Smooth muscle cell of the brain vasculature (primary cell): ENCODE measurements at regions not wholly inside any gene's neighbourhood (a gene's known extent, or its start where the extent isn't known, plus 50 kb on each side); places are given as distances from the start of the nearest gene placed in this dataset.

ENCODE experiments used
- DNase-seq: peaks from one replicate; pipeline ENCODE4 v3.0.0-alpha.2; 2012; ENCODE audit warnings: low read depth, low spot score

- no peak for DNase-seq
These were observed 493.6 kb upstream of the NOX3 start for GRCh38 chr6:155949256-155949655.

DNA sequence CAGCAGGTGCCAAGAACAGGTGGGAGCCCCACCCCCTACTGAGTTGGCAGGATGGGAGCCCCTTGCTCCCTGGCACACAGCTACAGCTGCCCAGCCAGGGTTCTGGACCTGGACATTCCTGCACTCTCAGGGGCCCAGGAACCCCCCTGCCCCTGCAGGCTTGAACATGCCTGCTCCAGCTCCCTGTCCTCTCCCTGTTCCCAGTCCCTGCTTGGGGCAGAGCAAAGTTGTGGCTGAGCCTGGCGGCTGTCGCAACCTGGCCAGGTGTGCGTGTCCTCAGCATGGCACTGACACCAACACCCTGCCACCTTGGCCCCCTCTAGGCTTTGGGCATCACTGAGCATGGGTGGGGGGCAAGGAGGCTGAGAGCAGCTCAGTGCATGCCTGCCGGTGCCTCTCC is 491.2 kb upstream of the NOX3 start:
- no peak for DNase-seq

DNA sequence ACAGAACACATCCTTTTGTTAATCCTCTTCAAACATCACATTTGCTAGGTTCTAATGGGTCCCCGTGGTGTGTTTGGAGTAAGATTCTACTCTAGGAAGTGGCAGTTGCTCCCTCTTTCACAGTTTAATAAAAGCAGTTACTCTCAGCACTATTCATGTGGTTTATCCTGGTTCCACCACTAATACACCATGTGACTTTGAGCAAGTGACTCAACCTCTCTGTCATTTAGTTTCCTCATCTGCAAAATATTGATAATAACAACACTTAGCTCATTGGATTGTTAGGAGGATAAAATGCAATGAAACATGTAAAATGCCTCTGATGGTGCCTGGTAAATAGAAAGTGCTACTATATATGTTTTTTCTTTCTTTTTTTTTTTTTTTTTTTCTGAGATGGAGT is 488.0 kb upstream of the NOX3 start:
- DNase-seq, result no peak

DNA sequence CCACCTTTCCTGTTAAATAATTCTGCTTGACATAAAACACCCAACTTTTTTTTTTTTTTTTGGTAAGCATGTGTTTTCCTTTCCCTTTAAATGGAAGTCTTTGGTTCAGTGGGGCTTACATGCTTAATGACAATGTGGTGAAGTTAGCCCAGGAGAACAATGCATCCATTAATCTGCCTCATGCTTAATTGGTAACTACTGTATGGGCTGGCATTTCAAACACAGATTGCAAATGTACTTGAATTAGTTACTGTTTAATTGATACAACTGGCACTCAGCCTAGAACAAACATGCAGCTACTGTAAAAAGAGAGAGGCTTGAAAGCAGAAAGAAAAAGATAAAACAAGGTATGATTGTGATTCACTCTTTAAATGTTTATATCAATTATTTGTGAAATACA is 483.6 kb upstream of the NOX3 start:
- no peak for DNase-seq

GRCh38 chr6:155936551-155936950 is 480.9 kb upstream of the NOX3 start:
- DNase-seq, result no peak

DNA sequence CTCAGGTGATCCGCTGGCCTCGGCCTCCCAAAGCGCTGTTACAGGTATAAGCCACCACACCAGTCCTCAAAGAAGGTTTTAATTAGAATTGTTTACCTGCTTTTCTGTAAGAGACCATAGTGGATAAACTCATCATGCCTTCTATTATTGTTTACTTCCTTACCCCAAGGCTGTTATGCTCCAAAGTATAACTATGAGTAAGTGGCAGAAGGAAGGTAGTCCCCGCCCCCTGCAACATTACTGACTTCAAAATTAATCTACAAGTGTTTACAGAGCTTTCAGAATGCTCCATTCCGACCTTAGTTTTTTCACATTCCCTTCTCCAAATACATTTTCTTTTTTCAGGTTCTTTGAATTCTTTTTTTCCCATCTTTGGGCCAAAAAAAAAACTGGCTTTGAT is 480.5 kb upstream of the NOX3 start:
- DNase-seq, result no peak

DNA sequence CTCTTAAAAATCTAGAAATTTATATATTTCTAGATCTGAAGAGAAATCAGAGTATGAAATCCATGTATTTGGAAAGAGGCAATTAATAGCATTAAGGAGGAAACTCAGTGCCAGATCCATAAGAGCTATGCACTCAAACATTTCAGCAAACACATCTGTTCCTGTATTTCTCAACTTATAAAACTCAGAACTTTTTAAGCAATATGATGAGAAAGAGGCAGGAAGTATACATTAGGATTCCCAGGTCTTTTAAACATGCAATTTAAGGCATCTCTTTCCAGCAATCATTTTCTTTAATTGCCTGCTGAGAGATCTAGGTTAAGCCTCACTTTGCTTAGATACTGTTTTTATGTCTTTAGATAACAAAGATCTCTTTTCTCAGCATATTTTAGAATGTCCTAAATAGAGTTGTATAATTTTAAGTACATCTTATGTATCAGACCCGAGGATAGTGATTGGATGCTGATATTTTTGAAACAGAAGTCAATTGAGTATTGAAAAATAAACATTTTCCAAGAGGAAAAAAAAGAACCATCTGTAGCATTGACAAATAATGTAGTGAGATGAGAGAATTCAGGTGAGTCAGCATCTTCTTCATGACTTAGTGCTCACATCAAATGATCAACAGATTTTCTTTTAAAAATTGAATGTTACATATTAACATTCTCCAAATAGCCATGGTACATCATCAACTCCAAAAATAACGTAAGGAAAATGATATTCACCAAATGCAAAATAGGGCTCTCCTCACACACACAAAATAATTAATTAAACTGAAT is 461.4 kb upstream of the NOX3 start:
- DNase-seq, result no peak

DNA sequence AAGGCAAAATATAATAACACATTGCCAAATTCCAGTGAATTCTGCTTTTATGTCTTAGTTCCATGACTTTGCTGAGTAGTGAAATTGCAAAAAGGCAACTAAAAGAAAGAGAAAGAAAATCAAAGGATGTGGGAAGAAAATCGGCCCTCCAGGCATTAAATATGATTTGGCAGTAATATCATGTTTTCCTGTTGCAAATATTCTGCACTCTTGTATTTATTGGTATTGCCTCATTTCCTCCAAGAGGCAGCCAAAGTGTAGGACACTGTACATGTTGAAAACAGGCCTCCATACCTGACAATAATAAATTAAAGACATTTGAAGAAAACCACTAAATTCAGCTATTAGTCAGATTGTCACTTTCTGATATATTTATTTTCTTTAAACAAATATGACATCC is 460.0 kb upstream of the NOX3 start:
- no peak for DNase-seq

DNA sequence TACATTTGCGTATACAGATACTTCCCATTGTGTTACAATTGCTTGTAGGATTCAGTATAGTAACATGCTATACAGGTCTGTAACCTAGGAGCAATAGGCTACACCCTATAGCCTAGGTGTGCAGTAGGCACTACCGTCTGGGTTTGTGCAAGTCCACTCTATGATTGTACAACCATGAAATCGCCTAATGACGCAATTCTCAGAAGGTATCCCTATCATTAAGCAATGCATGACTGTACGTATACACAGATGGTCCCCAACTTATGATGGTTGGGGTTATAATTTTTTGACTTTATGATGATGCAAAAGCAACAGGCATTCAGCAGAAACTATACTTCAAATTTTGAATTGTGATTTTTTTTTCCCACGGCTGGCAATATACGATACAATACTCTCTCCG is 458.2 kb upstream of the NOX3 start:
- no peak for DNase-seq

DNA sequence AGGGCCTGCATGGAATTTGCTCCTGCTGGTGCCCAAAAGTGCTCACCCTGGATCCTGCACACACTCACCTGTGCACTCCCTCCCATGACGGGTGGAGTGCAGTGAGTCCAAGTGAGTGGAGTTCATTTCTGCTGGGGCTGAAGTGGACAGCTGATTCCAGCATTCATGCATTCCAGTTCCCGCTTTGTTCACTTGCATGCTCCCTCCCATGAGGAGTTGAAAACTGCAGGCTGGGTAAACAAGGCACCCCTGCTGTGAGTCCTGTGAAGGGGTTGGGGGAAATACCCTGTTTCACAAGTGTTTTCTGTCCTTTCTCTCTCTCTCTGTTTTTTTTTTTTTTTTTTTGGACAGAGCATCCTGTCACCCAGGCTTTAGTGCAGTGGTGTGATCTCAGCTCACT is 454.1 kb upstream of the NOX3 start:
- DNase-seq, result no peak

GRCh38 chr6:155895641-155896040 is 440.0 kb upstream of the NOX3 start:
- no peak for DNase-seq

GRCh38 chr6:155894758-155895157 is 439.1 kb upstream of the NOX3 start:
- DNase-seq, result no peak

DNA sequence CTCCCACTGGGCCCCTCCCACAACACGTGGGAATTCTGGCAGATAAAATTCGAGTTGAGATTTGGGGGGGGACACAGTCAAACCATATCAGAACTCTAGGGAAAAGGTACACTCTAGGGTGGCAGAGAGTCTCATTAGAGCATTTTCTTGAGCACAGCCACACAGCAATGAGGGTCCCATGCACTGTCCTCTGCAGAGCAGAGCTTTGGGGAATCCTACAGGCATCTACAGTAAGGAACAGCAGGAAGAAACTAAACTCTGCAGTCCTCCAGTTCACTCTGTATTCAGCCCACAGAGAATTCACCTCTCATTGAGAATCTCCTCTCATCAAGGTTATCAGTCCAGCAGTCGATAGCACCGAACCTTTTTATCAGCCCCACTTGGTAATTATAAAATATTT is 438.6 kb upstream of the NOX3 start:
- DNase-seq, result no peak

DNA sequence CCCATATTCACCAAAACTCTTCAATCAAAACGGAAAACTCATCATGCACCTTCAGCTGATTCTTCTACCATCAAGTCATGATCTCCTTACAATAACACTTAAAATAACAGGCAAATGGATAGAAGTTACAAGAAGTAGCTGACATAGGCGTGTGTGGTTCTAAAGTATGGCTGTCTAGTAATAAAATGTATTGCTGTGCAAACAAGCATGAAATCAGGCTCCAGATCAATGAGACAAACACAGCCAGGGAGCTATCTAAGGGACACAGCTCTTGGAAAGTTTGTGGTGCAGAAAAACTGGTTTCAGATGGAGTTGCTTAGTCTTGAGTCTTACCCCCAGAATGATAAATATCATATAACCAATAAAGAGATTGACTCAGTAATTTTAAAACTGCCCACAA is 434.8 kb upstream of the NOX3 start:
- DNase-seq, result no peak

DNA sequence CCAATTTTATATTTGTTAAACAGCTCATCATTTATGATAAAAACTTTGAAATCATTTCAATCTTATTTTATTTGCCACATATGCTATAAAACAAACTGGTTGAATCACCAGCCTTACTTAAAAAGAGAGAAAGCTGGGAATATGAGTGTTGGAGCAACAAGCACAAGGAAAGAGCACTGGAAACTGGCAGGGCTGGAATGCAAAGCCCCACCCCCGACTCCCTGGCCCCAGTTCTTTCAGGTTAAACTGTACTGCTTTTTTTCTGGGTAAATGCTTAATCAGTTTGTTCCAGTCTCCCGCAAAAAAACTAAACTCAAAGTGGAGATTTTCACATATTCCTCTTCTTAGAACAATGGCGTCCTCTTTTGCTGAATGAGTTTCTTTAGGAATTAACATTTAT is 433.8 kb upstream of the NOX3 start:
- no peak for DNase-seq

DNA sequence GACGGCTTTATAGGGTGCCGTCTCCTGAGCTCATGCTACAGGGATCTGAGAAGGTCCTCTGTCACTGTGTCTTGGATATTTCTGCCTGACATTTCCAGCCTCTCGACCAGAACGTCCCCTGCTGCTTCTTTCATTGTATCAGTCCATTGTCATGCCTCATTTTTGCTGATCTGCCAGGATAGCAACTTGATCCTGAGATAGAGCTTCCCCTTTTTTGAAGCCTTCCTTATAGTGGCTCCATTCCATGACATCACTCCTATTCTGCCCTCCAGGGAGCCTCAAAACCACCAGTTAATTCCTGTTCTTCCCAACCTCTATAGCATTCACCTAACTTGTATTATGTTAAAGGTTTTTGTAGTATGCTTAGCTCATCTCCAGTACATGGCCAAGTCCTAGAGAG is 431.8 kb upstream of the NOX3 start:
- DNase-seq, result no peak

GRCh38 chr6:155883741-155884140 is 428.1 kb upstream of the NOX3 start:
- DNase-seq, result no peak

DNA sequence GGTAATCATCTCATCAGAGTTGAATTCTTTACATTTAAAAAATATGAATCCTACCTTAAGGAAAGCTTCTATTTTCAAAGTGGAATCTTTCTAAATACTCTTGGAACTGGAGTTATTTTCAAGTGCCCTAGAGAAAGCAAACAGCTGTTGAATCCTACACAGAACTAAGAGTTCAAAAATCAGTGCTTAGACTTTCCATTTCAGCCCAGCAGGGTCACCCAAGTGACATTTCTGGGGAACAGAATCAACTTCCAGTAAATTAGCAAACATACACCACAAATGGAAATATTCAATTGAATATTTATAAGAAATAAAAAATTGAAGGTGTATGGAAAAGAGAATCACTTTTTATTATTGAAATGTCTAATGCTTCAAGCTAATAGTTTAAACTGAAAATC is 427.7 kb upstream of the NOX3 start:
- DNase-seq, result no peak

DNA sequence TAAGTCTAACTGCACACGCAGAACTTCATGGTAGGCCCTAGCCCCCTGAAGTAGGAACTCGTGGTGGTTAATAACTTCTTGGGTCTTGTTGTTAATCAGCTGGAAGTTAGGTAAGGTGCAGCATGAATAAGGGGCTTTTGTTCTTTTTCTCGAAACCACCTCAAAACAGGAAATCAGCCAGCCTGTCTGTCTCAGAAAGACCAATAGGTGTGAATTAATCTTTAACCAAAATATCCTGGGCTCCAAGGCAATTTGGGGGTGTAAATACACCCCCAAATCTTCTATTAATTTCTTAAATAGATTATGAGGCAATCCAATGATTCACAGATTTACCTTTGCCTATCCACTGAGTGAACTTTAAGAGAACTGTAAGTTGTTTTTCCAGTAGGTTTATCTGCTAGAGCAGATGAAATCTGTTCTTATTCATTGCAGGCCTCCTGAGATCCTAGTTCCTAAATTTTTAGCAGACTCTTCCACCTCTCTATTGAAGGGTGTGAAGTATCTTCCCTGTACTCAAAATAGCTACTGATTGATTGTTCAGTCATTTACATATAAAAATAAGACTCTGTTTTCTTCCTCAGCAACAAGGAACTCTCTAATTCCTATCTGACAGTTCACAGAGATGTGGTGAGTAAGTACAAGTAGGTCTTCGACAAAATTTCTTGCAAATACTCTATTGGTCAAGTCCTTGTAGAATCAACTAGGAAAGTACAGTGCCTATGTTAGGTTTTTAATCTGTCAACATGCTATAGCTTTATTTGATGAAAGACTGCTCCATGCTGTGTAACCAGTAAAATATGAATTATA is 427.1 kb upstream of the NOX3 start:
- no peak for DNase-seq

DNA sequence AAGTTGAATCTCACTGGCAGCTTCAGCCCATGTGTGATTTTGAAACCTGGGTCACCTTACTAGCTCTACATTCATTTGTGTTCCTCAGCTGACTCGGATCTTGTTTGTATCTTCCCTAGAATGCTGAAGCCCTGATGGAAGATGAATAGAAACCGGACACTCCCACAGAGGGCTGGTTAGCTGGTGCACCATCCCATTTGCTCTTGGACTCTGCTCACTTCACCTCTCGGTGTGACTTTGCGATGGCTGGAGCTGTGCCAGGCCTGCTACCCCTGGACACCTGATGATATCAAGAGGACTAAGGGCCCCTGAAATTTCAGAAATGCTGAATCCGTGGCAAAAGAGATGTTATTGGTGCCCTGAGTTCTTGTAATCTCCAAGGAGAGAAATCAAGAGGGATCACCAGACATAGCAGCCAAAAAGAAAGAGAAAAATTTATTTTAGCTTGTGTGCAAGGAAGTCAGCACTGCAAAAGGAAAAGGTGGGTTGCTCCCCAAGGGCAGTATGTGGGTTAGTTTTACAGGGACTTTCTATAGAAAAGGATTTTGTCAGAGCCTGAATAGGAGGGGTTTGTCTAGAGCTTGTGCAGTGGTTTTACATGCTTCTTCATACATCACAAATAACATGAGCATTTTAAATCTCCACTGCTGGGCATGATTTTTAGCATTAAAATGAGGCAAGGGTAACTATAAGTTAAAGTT is 426.3 kb upstream of the NOX3 start:
- no peak for DNase-seq

- DNase-seq, result no peak
These were observed 425.3 kb upstream of the NOX3 start for GRCh38 chr6:155880900-155881299.

GRCh38 chr6:155872961-155873360 is 417.3 kb upstream of the NOX3 start:
- DNase-seq, result no peak

DNA sequence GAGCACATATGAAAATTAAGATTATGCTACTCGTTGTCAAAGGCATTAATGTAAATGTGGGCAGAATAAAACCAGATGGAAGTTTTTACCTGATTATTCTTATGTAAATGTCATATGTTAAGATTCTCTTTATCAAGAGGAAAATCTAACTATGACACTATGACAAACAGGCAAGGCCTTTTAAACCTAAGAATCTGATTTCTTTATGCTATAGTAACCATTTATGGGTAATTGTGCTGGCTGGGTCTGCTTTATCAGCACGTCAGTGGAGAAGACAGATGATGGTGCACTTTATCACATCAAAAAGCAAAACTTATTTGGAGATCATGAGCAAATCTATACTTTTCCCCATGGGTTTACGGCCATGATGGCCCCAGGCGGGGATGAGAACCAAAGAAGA is 412.0 kb upstream of the NOX3 start:
- DNase-seq, result no peak
